SU-DHL-6 (cell line): ENCODE measurements at regions not wholly inside any gene's neighbourhood (a gene's known extent, or its start where the extent isn't known, plus 50 kb on each side); places are given as distances from the start of the nearest gene placed in this dataset.

Experiments
- EZH2phosphoT487 ChIP-seq: fragments of 200-600 bp; sonication (generic), shearing (Covaris generic); conservative IDR thresholded peaks from 2 replicates; pipeline ENCODE4 v1.6.1; 2018; ENCODE audit warnings: mild to moderate bottlenecking, antibody characterized with exemption, low read length, moderate library complexity, mixed read lengths
- TF ChIP-seq, protein P1 (sequence below): fragments of 200-600 bp; sonication (generic); IDR thresholded peaks from one replicate; pipeline ENCODE4 v1.5.1; 2017; ENCODE audit warnings: antibody characterized with exemption, mild to moderate bottlenecking, low read length, moderate library complexity; ENCODE audit not compliant: insufficient read depth, poor library complexity, severe bottlenecking

DNA sequence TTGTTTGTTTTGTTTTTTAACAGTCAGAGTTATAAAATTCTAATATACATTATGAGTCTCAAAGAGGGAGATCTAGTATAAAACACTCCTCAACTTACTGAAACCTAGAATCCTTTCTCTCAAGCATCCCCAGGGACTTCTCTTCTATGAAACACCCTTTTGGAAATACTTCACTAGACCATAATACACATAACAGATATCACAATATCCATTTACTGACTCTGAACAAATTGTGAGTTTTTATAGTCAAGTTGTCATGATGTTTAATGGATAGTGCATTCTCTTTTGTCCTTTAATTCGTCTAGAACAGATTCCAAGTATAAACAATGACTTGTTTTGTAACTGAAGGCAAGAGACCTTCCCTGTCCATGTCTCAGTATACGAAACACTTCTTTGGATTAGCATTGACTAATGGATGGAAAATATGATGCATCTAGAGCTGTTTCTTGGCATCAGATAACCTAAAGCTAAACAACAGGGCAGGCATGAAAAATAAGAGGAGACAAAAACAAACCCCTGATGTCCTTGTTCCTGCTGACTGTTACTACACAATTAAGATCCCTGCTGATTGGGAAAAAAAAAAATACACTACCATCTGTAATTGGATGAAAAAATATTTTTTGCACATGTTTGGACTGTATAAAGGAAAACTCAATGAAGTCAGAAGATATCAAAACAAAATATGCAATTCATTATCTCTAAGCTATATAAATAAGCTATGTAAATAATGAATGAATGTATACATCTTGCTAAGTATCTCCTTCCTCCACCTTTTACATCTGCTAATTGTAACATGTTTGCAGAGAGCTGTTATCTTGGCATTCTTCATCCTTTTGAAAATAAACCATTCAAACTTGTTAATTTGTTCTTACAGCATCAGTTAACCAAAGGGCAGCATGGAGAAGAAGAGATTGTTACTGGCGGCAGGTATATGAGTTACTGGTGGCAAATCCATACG lies 214.2 kb downstream of the LACC1 start:
- TF ChIP-seq, protein P1, sequence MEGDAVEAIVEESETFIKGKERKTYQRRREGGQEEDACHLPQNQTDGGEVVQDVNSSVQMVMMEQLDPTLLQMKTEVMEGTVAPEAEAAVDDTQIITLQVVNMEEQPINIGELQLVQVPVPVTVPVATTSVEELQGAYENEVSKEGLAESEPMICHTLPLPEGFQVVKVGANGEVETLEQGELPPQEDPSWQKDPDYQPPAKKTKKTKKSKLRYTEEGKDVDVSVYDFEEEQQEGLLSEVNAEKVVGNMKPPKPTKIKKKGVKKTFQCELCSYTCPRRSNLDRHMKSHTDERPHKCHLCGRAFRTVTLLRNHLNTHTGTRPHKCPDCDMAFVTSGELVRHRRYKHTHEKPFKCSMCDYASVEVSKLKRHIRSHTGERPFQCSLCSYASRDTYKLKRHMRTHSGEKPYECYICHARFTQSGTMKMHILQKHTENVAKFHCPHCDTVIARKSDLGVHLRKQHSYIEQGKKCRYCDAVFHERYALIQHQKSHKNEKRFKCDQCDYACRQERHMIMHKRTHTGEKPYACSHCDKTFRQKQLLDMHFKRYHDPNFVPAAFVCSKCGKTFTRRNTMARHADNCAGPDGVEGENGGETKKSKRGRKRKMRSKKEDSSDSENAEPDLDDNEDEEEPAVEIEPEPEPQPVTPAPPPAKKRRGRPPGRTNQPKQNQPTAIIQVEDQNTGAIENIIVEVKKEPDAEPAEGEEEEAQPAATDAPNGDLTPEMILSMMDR, result no peak
- TF ChIP-seq EZH2phosphoT487, result no peak
